Midbrain (tissue), 1 donor: ENCODE measurements at regions not wholly inside any gene's neighbourhood (a gene's known extent, or its start where the extent isn't known, plus 50 kb on each side); places are given as distances from the start of the nearest gene placed in this dataset.

Experiments
- DNase-seq: peaks from one replicate; lab custom pipeline; 2025; lab: John Stamatoyannopoulos, UW

- no peak for DNase-seq
These were observed 79.1 kb downstream of the TRIB2 start for GRCh38 chr2:12795851-12796250.

DNA sequence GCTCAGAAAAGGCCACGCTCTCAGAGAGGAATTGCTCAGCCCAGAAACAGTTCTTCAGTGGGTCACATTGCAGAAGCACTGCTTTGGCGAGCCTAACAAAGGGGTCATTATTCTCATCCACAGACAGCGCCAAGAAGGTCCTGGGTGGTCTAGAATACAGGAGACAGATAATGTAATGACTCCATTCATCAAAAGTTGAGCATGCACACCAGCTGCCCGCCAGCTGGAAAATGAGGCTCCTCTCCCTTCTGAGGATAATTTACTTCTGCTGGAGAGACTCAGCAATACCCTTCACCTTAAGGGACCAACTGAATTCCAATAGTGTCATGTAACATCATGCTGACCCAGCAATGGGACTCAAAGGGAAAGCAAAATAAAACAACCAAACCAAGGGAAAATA lies 79.9 kb downstream of the TRIB2 start:
- peak; percentile 50 for DNase-seq

- DNase-seq: no peak
These were observed 81.1 kb downstream of the TRIB2 start for GRCh38 chr2:12797815-12798214.

- no peak for DNase-seq
These were observed 86.9 kb downstream of the TRIB2 start for GRCh38 chr2:12803607-12804006.

DNA sequence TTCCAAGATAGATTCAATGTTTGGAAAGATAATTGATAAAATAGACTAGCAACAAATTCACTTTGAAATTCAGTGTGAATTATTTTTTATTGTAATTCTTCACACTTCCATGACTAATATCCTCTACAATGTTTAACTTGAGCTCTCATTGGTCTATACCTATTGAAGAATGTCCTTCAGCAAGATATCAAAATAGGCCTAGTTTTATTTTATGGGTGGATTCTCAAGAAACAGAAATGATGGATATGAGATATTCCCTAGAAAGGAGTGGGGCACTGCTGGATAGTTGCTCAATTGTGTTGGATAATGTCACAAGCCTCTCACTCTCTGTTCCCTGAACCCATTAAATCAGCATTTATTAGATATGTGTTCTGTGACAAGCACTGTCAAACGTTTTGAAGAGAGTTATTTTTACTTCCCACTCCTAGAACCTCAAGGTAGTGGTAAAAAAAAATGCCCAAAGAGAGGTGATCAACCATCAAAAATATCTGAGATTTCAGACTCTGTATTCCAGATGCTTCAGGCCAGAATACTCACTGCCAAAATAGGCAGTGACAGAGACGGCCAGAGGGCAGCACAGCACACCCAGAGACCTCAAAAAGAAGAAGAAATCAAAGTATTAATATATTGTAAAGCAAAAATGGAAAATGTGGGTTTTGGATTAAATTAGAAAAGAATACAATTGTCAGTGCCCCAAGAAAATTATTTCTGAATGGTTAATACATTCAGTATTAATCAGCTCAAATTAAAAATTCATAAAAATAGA lies 87.5 kb downstream of the TRIB2 start:
- DNase-seq: no peak

- DNase-seq: no peak
These were observed 88.3 kb downstream of the TRIB2 start for GRCh38 chr2:12805033-12805432.

DNA sequence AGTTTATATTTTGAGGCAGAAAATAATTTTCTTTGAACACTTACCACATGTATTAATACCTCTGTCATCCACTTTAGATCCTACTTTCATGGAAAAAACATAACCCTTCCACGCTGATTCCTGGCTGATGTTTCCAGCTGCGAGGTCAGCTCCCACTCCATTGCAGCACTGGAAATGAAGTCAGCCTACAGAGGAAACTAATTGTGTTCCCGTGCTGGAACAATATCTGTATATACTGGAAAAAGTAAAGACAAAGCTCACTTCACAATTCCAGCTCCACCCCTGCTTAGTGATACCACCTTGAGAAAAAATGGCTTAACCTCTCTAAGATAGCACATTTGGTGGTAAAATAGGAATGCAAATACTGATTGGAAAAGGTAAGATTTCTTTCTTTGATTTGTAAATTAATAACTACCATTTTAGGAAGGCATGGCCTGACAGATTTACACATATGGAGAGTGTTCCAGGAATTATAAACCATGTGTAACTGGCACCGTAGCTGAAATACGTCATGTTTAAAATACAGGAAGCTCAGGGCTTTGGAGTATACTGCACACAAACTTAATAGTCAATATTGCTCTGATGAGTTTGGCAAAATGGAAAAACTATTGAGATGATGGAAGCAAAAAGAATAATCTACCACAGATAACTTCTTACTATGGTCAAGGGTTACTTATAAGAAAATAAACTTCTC lies 90.0 kb downstream of the TRIB2 start:
- DNase-seq: no peak

DNA sequence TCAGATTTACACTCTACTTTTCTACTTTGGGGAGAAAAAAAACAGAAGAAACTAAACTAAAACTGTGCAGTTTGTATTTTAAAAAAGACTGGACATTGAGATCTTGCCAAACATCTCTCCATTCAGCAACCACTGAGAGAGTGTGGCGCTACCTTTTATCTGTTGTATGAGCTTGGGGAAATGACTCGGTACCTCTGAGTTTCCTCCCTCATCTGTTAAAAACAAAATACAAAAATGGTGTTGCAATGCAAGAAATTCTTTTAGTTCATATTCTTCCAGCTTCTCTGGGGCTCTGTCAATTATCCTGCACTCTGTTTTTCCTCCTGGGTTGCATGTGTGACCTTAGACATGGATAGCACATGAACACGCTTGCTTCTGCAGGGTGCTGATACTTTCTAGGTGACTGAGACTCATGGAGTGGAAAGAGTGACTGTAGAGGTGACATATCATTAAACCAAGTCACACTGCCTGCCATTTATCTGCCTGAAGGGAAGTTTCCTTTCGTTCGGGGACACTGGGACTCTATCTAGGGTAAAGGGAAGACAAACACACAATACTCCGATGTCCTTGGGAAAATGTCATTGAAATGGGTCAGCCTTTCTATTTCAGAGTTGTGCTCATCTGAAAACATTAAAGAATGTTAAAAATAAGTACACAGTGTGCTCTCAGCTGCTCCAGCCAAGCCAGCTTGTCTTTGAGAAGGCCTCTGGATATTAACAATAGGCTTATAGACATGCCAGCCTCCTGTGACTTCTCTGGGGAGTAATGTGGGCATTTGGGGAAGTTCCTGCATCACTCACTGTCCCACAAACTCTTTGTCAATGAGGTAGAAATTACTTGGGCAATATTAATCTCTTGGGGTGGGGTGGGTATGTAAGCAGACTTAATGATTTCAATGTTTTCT lies 91.4 kb downstream of the TRIB2 start:
- DNase-seq: peak; percentile 36

DNA sequence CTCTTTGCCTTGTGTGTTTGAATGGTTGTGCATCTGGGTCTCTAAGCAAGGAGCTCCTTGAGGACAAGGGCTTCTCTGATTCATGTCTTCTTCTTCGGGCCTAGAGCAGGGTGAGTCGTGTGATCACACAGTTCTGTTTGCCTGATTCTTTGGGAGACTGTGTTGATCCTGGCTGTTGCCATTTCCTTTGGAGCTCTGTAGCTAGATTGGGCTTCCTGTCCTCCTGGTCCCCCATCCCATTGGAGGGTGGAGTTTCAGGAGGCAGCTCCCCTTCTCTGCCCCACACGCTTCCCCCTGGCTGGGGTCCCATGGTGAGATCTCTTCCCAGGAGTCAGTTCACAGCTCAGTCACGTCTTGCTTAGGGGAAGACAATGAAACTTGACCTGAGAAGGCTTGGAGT lies 92.8 kb downstream of the TRIB2 start:
- no peak for DNase-seq

GRCh38 chr2:12811916-12812315 lies 95.2 kb downstream of the TRIB2 start:
- DNase-seq: no peak

DNA sequence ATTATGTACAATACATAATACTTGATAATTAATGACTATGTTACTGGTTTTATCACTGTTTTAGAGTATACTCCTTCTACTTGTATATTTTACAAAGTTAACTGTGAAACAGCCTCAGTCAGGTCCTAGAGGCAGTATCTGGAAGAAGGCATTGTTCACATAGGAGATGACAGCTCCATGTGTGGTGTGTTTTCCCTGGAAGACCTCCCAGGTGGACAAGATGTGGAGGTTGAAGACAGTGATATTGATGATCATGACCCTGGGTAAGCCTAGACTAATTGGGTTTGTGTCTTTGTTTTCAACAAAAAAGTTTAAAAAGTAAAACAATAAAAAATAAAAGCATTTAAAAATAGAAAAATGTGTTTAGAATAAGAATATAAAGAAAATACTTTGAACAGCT lies 96.4 kb downstream of the TRIB2 start:
- DNase-seq: no peak

- no peak for DNase-seq
These were observed 99.9 kb downstream of the TRIB2 start for GRCh38 chr2:12816379-12817306.

DNA sequence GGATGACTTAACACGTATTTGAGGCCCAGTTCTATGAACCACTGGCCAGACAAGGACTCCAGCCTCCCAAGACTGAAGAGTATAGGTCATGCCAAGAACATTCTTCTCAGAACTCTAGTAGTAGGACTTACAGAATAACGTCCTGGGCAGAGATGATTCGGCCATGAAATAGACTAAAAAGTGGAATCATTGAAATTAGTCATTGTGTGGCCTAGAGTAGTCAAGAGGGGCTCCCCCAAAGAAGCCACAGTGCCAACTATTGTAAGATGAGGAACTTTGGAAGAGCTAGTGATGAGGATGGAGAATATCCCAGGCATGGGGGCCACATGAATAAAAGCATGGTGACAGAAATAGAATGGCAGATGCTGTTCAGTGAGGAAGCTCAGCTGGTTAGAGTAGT lies 101.1 kb downstream of the TRIB2 start:
- no peak for DNase-seq

DNA sequence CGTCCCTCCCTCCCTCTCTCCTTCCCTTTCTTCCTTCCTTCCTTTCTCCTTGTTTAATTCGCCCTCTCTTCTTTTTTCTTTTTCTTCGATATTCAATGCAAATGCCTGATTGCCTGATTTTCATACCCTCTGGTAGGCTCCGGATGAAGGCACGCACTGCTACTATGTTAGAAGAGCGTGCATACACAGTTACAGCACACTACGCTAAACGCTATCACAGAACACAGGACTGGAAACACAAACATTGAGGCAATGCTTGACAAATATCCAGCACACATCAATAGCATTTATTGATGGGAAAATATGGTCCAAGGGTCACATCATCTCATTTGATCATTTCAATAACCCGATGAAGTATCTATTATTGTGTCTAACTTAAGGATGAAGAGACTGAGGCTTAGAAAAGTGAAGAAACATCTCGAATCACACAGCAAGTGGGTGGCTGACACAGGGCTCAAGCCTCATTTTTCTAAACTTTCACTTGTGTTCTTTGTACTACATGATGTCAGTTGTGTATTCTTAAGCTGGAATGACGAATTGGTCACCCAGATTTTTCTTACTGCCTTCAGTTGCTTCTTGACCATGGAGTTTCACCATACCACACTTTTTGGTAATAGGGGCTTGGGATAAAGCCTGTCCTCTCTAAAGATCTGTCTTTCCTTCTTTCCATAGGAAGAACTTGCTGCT lies 101.8 kb downstream of the TRIB2 start:
- no peak for DNase-seq

DNA sequence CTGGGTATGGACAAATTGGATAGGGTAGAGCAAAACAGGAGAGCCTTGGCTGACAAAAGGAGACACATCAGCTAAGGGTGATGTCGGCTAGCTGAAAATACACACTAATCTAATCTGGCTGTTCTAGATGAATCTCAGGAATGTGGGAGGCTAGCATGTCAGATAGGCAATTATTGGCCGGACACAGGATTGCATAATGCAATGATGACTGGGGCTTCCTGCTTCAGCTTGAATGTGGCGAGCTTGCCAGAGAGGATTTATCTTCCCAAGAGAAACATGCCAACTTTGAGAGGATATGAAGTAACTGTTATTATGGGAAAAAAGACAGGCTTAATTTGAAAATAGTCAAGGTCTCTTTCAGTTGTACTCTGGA lies 102.4 kb downstream of the TRIB2 start:
- DNase-seq: no peak

- no peak for DNase-seq
These were observed 103.0 kb downstream of the TRIB2 start for GRCh38 chr2:12819721-12820120.

DNA sequence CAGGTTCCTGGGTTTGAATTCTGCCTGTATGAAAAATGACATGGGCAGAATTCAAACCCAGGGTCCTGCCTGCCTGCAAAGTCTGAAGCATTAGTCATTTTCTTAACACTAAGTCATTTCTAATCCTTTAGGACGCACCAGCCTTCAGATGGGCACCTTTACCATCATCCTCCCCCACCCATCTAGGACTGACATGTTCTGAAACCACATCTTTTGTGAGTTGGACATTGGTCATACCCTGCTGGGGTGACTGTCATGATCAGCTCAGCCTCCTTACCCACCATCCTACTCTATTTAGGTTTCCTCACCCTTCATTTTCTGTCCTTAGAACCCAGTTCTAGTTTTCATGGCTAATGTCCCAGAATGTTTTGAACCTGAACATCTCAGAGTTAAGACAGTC lies 104.9 kb downstream of the TRIB2 start:
- DNase-seq: no peak

- no peak for DNase-seq
These were observed 107.6 kb downstream of the TRIB2 start for GRCh38 chr2:12824351-12824777.

DNA sequence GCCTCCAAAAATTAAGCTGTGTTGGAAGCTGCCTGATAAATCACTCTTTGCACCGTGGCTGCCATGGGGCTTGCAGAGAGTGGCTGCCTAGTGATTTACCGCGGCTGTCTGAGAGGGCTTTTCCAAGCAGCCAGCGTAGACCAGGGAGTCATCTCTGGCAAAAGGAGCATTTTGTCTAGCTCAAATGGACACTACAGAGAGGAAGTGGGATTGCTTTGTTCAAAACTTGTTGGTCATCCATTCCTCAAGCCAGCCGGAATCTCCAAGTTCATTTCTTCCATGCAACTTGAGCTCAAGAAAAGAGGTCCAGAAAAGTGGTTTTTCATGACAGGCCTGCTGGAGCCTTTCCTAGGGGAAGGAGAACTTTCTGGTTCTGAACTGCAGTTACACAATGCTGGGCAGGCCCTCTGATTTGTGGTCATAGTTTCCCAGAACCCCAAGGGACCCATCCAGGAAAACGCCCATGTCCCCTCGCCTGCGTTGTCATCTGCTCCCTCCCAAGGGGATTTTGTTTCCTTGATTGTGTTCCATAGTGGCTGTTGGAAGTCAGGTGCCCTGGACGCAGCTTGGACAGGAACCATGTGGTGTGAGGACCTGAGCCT lies 108.1 kb downstream of the TRIB2 start:
- no peak for DNase-seq

- DNase-seq: no peak
These were observed 110.0 kb downstream of the TRIB2 start for GRCh38 chr2:12826781-12827180.

- DNase-seq: no peak
These were observed 111.0 kb downstream of the TRIB2 start for GRCh38 chr2:12827721-12828120.
